Kidney (tissue), 13 donors: ENCODE measurements at regions not wholly inside any gene's neighbourhood (a gene's known extent, or its start where the extent isn't known, plus 50 kb on each side); places are given as distances from the start of the nearest gene placed in this dataset.

Source experiments
- DNase-seq, 5 donors: peaks; one replicate each; pipeline ENCODE4 v3.0.0-alpha.2; 2013 to 2020
- FAIRE-seq: peaks from 2 replicates; lab custom pipeline; 2012; peaks lifted over from hg19 to GRCh38; lab: Jason Lieb, UNC
- H3K27ac ChIP-seq, 2 donors: one replicate each; pipeline ENCODE4 v1.7.0; 2013; ENCODE audit warnings: low read depth in 2 of 2, low read length in 2 of 2, inconsistent platforms in 1 of 2
- H3K27me3 ChIP-seq: one replicate; pipeline ENCODE4 v1.7.1; 2013; ENCODE audit warnings: low read length, inconsistent platforms; ENCODE audit not compliant: control insufficient read depth, insufficient read depth
- H3K36me3 ChIP-seq, 3 donors: one replicate each; pipeline versions ENCODE4 v1.7.0 to v1.7.1; 2013; ENCODE audit warnings: low read length in 3 of 3, control low read depth in 1 of 3, inconsistent platforms in 1 of 3; ENCODE audit not compliant: insufficient read depth in 3 of 3, control insufficient read depth in 2 of 3
- H3K4me1 ChIP-seq, 3 donors: one replicate each; pipeline versions ENCODE4 v1.7.0 to v1.7.1; 2013; ENCODE audit warnings: low read length in 3 of 3, inconsistent platforms in 1 of 3, low read depth in 1 of 3; ENCODE audit not compliant: control insufficient read depth in 2 of 3, insufficient read depth in 2 of 3
- H3K4me3 ChIP-seq, 3 donors: one replicate each; pipeline versions ENCODE4 v1.7.0 to v1.8.1; 2013; ENCODE audit warnings: low read length in 3 of 3, control low read depth in 1 of 3, inconsistent platforms in 1 of 3
- H3K9ac ChIP-seq, 3 donors: one replicate each; pipeline versions ENCODE4 v1.7.0 to v1.7.1; 2013; ENCODE audit warnings: low read length in 3 of 3, control low read depth in 1 of 3, inconsistent platforms in 1 of 3
- H3K9me3 ChIP-seq, 3 donors: one replicate each; pipeline versions ENCODE4 v1.7.0 to v1.7.1; 2013; ENCODE audit warnings: low read length in 3 of 3, control low read depth in 1 of 3, inconsistent platforms in 1 of 3; ENCODE audit not compliant: control insufficient read depth in 2 of 3, insufficient read depth in 1 of 3
- CTCF ChIP-seq: IDR thresholded peaks from 3 replicates; pipeline ENCODE4 v1.5.1; 2012; ENCODE audit warnings: mild to moderate bottlenecking, moderate library complexity, borderline replicate concordance; ENCODE audit not compliant: insufficient read depth; ENCODE audit errors: extremely low read depth
- intact Hi-C: fragments of 100-400 bp; cut with DNase I; formaldehyde crosslinking; loops from one replicate; pipeline ENCODE4 v1.11.1; 2022
- donor health status: control.
- donor health status: control.
- donor health status: control.
- donor health status: control.
- donor health status: control.
- donor health status: DM: yes; HTN: yes; CAD: no.
- donor health status: Normal renal cell carcinoma (clear cell type).

GRCh38 chr3:65210026-65210814 lies 522.4 kb upstream of the ADAMTS9 start:
- TF ChIP-seq CTCF = no peak
- Histone ChIP-seq H3K4me3 (no peak overlapping the region), H3K4me1 (no peaks in the 10 kb centered on the region), H3K27me3 (no peaks in the 10 kb centered on the region), H3K36me3 (no peaks in the 10 kb centered on the region), H3K9ac (no peak overlapping the region), H3K9me3 (peaks cover 0 to 4% (median 0%) of the 10 kb centered on the region in 3 donors), H3K27ac (no peak overlapping the region)
- intact Hi-C loops = no loop called here
- FAIRE-seq (no peak), DNase-seq (peak in 1 of 5 donors; percentile 56)

- no peaks in the 10 kb centered on the region for H3K36me3 ChIP-seq
- no peak overlapping the region for H3K4me3 ChIP-seq
- intact Hi-C loops = no loop called here
- DNase-seq (no peak), FAIRE-seq (no peak)
- TF ChIP-seq CTCF = no peak
- H3K4me1 ChIP-seq = no peaks in the 10 kb centered on the region
- no peak overlapping the region for H3K27ac ChIP-seq
- peaks cover 0 to 4% (median 0%) of the 10 kb centered on the region in 3 donors for H3K9me3 ChIP-seq
- no peak overlapping the region for H3K9ac ChIP-seq
- no peaks in the 10 kb centered on the region for H3K27me3 ChIP-seq
Observed at GRCh38 chr3:65202395-65202794, 514.6 kb upstream of the ADAMTS9 start.

GRCh38 chr3:65201926-65202325 lies 514.1 kb upstream of the ADAMTS9 start:
- Histone ChIP-seq H3K27ac (no peak overlapping the region), H3K4me1 (no peaks in the 10 kb centered on the region), H3K36me3 (no peaks in the 10 kb centered on the region), H3K27me3 (no peaks in the 10 kb centered on the region), H3K4me3 (no peak overlapping the region), H3K9me3 (peaks cover 0 to 4% (median 0%) of the 10 kb centered on the region in 3 donors), H3K9ac (no peak overlapping the region)
- DNase-seq (no peak), FAIRE-seq (no peak)
- no peak for TF ChIP-seq CTCF
- intact Hi-C loops = no loop called here
